GM21360 (cell line): ENCODE measurements at regions not wholly inside any gene's neighbourhood (a gene's known extent, or its start where the extent isn't known, plus 50 kb on each side); places are given as distances from the start of the nearest gene placed in this dataset.
"Not testable (repeated sequence)": the region's sequence is repeated elsewhere in the genome, so short reads cannot be mapped to it uniquely, and the experiment has no call there.

Experiments
- ATAC-seq: cut with Tn5 transposase; IDR thresholded peaks from one replicate; pipeline ENCODE4 v1.9.1; 2021; ENCODE audit warnings: mild to moderate bottlenecking, moderate library complexity; ENCODE audit not compliant: unreplicated experiment

GRCh38 chr16:31718998-31719397 is 154.6 kb upstream of the ZNF267 start:
- no peak for ATAC-seq

DNA sequence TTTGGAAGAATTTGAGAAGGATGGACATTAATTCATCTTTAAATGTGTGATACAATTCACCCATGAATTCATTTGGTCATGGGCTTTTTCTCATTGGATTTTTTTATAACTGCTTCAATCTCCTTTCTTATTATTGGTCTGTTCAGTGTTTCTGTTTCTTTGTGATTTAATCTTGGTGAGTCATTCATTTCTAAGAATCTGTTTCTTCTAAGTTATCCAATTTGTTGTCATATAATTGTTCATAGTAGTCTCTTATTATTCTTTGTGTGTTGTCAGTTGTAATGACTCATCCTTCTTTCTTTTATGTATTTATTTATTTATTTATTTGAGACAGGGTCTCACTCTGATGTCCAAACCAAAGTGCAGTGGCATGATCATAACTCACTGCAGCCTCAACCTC is 146.1 kb upstream of the ZNF267 start:
- ATAC-seq = no peak

DNA sequence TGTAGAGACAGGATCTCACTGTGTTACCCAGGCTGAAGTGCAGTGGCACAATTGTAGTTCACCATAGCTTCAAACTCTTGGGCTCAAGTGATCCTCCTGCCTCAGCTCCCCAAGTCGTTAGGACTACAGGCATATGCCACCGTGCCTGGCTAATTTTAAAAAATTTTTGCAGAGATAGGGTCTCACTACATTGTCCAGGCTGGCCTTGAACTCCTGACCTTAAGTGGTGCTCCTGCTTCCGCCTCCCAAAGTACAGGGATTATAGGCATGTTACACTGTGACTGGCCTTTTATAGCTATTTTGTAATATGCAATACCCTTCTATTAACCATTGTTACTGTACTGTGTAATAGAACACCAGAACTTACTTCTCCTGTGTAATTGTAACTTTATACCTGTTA is 139.3 kb upstream of the ZNF267 start:
- no peak for ATAC-seq

DNA sequence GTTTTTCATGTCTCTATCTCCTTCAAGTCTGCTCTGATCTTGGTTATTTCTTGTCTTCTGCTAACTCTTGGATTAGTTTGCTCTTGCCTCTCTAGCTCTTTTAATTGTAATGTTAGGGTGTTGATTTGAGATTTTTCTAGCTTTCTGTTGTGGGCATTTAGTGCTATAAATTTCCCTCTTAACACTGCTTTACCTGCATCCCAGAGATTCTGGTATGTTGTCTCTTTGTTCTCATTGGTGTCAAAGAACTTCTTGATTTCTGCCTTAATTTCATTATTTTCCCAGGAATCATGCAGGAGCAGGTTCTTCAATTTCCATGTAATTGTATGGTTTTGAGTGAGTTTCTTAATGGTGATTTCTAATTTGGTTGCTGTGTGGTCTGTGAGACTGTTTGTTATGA is 128.5 kb upstream of the ZNF267 start:
- ATAC-seq = not testable (repeated sequence)

DNA sequence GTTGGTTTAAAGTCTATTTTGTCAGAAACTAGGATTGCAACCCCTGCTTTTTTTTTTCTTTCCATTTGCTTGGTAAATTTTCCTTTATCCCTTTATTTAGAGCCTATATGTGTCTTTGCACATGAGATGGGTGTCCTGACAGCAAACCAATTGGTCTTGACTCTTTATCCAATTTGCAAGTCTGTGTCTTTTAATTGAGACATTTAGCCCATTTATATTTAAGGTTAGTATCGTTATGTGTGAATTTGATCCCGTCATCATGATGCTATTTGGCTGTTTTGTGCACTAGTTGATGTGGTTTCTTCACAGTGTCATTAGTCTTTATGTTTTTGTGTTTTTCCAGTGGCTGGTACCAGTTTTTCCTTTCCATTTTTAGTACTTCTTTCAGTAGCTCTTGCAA is 127.7 kb upstream of the ZNF267 start:
- ATAC-seq = no peak

GRCh38 chr16:31754998-31755615 is 118.5 kb upstream of the ZNF267 start:
- ATAC-seq = no peak

GRCh38 chr16:31764103-31764502 is 109.5 kb upstream of the ZNF267 start:
- no peak for ATAC-seq

DNA sequence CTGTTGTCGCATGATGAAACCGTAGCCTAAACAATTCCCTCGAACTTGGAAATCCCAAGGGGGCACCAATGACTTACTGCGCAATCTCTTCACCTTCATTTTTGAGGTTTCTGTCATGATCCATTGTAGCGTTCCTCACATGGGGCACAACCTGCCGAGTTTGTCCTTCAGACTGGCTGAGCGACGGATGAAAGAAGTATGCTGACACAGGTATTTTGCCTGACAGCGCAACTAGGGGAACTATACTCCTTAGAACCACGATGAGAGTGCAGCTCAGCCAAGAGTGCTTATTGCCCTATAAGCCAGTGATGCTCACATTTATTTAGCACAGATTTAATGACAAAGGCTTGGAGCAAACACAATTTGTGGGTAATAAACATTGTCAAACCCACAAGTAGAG is 106.3 kb upstream of the ZNF267 start:
- ATAC-seq = no peak

GRCh38 chr16:31780342-31780741 is 93.3 kb upstream of the ZNF267 start:
- no peak for ATAC-seq

DNA sequence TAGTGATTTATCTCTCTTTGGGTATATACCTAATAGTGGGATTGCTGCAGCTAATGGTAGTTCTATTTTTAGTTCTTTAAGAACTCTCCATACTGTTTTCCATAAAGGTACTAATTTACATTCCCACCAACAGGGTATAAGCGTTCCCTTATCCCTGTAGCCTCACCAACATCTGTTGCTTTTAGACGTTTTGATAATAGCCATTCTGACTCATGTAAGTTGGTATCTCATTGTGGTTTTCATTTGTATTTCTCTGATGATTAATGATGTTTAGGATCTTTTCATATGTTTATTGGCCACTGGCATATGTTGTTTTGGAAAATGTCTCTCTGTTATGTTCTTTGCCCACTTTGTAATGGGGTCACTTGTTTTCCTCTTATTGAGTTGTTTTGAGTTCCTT is 88.5 kb upstream of the ZNF267 start:
- no peak for ATAC-seq

GRCh38 chr16:31807086-31807485 is 66.5 kb upstream of the ZNF267 start:
- no peak for ATAC-seq

DNA sequence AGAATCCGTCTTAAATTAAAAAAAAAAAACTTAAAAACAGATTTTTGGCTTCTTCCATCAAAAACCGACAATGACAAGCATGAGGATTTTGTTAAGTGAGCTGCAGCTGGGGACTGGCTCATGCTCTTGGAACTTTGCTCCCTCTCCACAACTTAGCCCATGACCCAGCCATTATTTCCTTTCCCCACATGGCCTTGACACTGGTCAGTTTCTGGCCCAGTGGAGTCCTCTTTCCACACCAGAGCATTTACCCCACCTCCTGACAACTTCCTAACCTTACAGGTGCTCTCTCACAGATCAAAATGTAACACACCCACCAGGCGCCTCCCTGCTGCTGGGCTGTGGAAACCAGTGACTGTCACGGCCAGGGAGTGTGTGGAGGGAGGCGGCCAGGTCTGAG is 62.7 kb upstream of the ZNF267 start:
- no peak for ATAC-seq

DNA sequence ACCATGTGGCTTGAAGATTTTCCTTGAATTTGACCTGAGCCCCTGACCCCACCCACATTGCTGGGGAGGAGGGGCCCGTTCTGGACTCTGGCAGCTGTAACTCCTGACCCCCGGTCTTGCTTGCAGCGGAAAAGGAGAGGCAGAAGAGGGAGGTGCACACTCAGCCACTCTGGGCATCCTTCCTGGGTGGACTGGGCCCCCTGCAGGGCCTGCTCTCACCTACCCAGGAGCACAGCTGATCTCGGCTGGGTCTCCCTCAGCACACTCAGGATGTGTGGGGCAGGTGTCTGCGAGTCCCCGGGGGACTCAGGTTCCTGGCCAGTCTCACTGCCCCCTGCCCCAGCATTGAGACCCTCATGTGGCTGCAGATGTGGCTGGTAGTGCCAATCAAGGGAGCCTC is 57.5 kb upstream of the ZNF267 start:
- not testable (repeated sequence) for ATAC-seq

DNA sequence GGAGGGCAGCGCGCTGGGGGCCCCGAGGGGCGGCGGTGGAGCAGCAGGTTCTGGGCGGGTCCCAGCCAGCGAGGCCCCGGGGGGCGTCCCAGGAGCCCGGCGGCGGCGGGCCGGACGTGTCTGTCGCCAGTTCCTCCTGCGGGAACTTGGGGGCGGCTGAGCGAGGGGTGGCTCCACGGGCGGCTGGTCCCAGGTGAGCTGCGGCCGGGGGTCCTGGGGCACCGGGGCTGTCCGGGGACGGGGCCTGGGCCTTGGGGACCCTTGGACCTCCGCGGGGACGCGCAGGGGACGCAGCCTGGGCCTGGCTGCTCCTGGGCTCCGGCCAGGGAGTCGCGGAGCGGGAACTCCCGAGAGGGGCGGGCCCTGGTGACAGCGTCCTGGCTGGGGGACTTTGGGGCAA is 54.2 kb upstream of the ZNF267 start:
- ATAC-seq = no peak

DNA sequence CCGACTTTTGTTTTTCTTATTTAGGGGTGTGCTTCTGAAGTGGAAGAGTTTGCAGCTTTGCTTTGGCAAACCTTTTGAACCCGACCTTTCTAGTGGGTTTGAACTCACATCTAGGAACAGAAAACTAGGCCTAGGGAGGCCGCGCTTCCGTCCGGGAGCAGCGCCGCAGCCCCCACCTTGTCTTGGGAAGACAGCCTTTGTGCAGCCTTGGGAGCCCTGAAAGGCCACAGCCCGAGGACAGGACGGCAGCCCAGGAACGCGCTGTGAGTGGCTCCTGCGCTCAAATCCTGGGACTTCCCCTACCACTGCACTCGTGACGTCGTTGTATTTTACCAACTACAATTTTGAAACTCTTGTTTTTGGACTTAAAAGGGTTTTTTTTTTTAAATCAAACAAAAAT is 53.7 kb upstream of the ZNF267 start:
- ATAC-seq = no peak
